Osteocyte (in vitro differentiated cells): ENCODE measurements at regions not wholly inside any gene's neighbourhood (a gene's known extent, or its start where the extent isn't known, plus 50 kb on each side); places are given as distances from the start of the nearest gene placed in this dataset.

ENCODE experiments used
- DNase-seq: peaks from one replicate; pipeline ENCODE4 v3.0.0; 2021; ENCODE audit warnings: mixed read lengths; ENCODE audit not compliant: unreplicated experiment; ENCODE audit errors: extremely low spot score
- H3K27ac Mint-ChIP-seq: one replicate; pipeline ENCODE4 v1.8.0; 2021; ENCODE audit warnings: mild to moderate bottlenecking, mixed read lengths; ENCODE audit not compliant: unreplicated experiment
- H3K27me3 Mint-ChIP-seq: one replicate; pipeline ENCODE4 v1.8.0; 2021; ENCODE audit warnings: mixed read lengths; ENCODE audit not compliant: unreplicated experiment
- H3K36me3 Mint-ChIP-seq: one replicate; pipeline ENCODE4 v1.8.0; 2021; ENCODE audit warnings: mixed read lengths; ENCODE audit not compliant: unreplicated experiment
- H3K4me1 Mint-ChIP-seq: one replicate; pipeline ENCODE4 v1.8.0; 2021; ENCODE audit warnings: mixed read lengths; ENCODE audit not compliant: unreplicated experiment
- H3K4me3 Mint-ChIP-seq: one replicate; pipeline ENCODE4 v1.8.0; 2021; ENCODE audit warnings: mild to moderate bottlenecking, moderate library complexity, mixed read lengths; ENCODE audit not compliant: unreplicated experiment
- H3K9me3 Mint-ChIP-seq: one replicate; pipeline ENCODE4 v1.8.0; 2021; ENCODE audit warnings: mixed read lengths; ENCODE audit not compliant: unreplicated experiment
- CTCF ChIP-seq: fragments of 200-600 bp; sonication (generic); IDR thresholded peaks from 2 replicates; pipeline ENCODE4 v1.5.0; 2021; ENCODE audit warnings: antibody characterized with exemption, mild to moderate bottlenecking, moderate library complexity

- Mint-ChIP-seq H3K27ac (no peak overlapping the region), H3K27me3 (peaks cover 4% of the 10 kb centered on the region)
Observed at GRCh38 chr14:100664231-100664630, 62.5 kb upstream of the DLK1 start.

GRCh38 chr14:100664841-100665510, 61.7 kb upstream of the DLK1 start:
- Mint-ChIP-seq H3K36me3 (no peaks in the 10 kb centered on the region), H3K4me3 (no peak overlapping the region), H3K9me3 (no peaks in the 10 kb centered on the region), H3K27ac (no peak overlapping the region), H3K4me1 (peaks cover 8% of the 10 kb centered on the region), H3K27me3 (peaks cover 4% of the 10 kb centered on the region)
- DNase-seq, result no peak
- no peak for TF ChIP-seq CTCF

More at GRCh38 chr14:100664231-100664630, 62.5 kb upstream of the DLK1 start:
- Mint-ChIP-seq H3K4me3 (no peak overlapping the region), H3K36me3 (no peaks in the 10 kb centered on the region), H3K4me1 (peaks cover 8% of the 10 kb centered on the region), H3K9me3 (no peaks in the 10 kb centered on the region)
- TF ChIP-seq CTCF, result no peak
- no peak for DNase-seq

- DNase-seq, result no peak
- Mint-ChIP-seq H3K4me3 (no peak overlapping the region), H3K9me3 (no peaks in the 10 kb centered on the region), H3K27ac (no peak overlapping the region), H3K36me3 (no peaks in the 10 kb centered on the region), H3K27me3 (peaks cover 4% of the 10 kb centered on the region), H3K4me1 (peaks cover 8% of the 10 kb centered on the region)
- no peak for TF ChIP-seq CTCF
Observed at GRCh38 chr14:100665511-100666032, 61.1 kb upstream of the DLK1 start.

GRCh38 chr14:100666403-100666802, 60.3 kb upstream of the DLK1 start:
- H3K36me3 Mint-ChIP-seq, result no peaks in the 10 kb centered on the region
- H3K27ac Mint-ChIP-seq, result no peak overlapping the region
- no peak for DNase-seq
- peaks cover 4% of the 10 kb centered on the region for H3K27me3 Mint-ChIP-seq
- no peaks in the 10 kb centered on the region for H3K9me3 Mint-ChIP-seq
- no peak for TF ChIP-seq CTCF
- no peak overlapping the region for H3K4me3 Mint-ChIP-seq
- peaks cover 8% of the 10 kb centered on the region for H3K4me1 Mint-ChIP-seq

- H3K36me3 Mint-ChIP-seq, result no peaks in the 10 kb centered on the region
- H3K27ac Mint-ChIP-seq, result no peak overlapping the region
- H3K27me3 Mint-ChIP-seq, result peaks cover 5% of the 10 kb centered on the region
- H3K9me3 Mint-ChIP-seq, result no peaks in the 10 kb centered on the region
- DNase-seq, result no peak
- H3K4me3 Mint-ChIP-seq, result no peak overlapping the region
- no peak for TF ChIP-seq CTCF
- peaks cover 8% of the 10 kb centered on the region for H3K4me1 Mint-ChIP-seq
Observed at GRCh38 chr14:100666851-100667250, 59.8 kb upstream of the DLK1 start.
